GM12891 (cell line): ENCODE measurements at regions not wholly inside any gene's neighbourhood (a gene's known extent, or its start where the extent isn't known, plus 50 kb on each side); places are given as distances from the start of the nearest gene placed in this dataset.

ENCODE experiments used
- PAX5 ChIP-seq: IDR thresholded peaks from 2 replicates; pipeline ENCODE4 v1.6.1; 2011; ENCODE audit warnings: low read length, moderate library complexity, mild to moderate bottlenecking; ENCODE audit not compliant: insufficient read depth, severe bottlenecking
- POLR2A ChIP-seq: IDR thresholded peaks from 2 replicates; pipeline ENCODE4 v1.6.1; 2011; ENCODE audit warnings: low read depth, low read length, control low read depth
- POLR2AphosphoS5 ChIP-seq: IDR thresholded peaks from 2 replicates; pipeline ENCODE4 v1.6.1; 2011; ENCODE audit warnings: low read depth, low read length, control low read depth
- POU2F2 ChIP-seq: IDR thresholded peaks from 2 replicates; pipeline ENCODE4 v1.6.1; 2011; ENCODE audit warnings: low read depth, mild to moderate bottlenecking, control low read depth, low read length, moderate library complexity
- TAF1 ChIP-seq: IDR thresholded peaks from 2 replicates; pipeline ENCODE4 v1.6.1; 2011; ENCODE audit warnings: low read depth, low read length, control low read depth

DNA sequence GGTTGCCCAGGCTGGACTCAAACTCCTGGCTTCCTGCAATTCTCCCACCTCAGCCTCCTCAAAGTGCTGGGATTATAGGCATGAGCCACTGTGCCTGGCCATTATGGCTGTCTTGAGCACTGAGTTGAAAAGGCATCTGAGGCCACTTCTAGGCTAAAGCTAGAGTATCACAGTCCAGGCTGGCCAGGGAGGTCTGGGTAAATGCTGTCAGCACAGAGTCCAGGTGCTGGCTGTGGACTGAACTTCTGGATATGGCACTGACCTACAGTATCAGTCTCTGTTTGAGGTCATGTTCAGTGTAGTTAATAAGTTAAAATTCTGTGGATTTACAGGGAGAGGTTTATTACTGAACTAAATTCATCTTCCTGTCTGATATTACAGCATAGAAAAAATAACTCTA, 222.5 kb upstream of the TOM1L1 start:
- TF ChIP-seq POLR2A (no peak), PAX5 (no peak), POU2F2 (no peak), POLR2AphosphoS5 (no peak), TAF1 (no peak)
